ENCODE measurements at regions not wholly inside any gene's neighbourhood (a gene's known extent, or its start where the extent isn't known, plus 50 kb on each side); places are given as distances from the start of the nearest gene placed in this dataset.
A peak's percentile ranks its signal among the peaks of the same experiment; 100 is the strongest.

DNA sequence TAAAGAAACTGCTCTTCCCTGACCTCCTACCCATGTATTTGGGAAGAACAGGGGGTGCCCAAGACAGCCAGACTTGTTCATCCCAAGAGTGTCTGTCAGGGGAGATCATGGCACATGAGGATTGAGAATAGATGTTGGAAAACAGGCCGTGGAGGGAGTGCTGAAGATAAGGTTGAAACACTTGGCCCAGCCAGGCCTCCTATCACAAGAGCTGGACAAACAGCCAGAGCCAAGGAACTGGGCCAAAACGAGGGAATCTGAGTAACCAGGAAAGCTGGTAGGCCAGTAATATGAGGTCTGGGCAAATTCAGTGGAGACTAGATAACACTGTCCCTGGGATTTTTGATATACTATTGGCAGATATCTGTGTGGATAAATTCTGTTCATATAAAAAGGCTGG, 161.7 kb downstream of the TMX1 start:
- peak; percentile 28 for DNase-seq (ENCODE audit: low read depth)
- no peak overlapping the region for H3K4me3 ChIP-seq (ENCODE audit: control insufficient read depth, low read depth, low read length)

DNA sequence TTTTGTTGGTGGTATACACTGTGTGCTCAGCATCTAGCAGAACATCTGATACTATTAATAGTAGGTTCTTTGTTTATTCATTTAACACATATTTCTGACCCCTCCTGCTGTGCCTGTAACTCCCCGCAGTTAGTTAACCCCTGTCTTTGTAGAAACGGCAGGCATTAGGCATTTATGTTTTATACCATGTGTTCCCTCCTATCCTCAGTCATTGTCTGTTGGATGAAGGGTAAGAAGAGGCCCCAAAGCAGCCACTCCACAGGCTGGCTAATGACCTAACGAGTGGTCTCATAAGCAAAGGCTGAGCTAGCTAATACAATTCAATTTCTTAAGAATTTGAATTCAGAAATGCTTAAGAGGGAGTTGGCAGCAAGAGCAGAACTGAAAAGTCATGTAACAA, 170.8 kb downstream of the TMX1 start:
- no peak overlapping the region for H3K4me3 ChIP-seq (ENCODE audit: control insufficient read depth, low read depth, low read length)
- DNase-seq (ENCODE audit: low read depth), result no peak
- TF ChIP-seq, protein P1, sequence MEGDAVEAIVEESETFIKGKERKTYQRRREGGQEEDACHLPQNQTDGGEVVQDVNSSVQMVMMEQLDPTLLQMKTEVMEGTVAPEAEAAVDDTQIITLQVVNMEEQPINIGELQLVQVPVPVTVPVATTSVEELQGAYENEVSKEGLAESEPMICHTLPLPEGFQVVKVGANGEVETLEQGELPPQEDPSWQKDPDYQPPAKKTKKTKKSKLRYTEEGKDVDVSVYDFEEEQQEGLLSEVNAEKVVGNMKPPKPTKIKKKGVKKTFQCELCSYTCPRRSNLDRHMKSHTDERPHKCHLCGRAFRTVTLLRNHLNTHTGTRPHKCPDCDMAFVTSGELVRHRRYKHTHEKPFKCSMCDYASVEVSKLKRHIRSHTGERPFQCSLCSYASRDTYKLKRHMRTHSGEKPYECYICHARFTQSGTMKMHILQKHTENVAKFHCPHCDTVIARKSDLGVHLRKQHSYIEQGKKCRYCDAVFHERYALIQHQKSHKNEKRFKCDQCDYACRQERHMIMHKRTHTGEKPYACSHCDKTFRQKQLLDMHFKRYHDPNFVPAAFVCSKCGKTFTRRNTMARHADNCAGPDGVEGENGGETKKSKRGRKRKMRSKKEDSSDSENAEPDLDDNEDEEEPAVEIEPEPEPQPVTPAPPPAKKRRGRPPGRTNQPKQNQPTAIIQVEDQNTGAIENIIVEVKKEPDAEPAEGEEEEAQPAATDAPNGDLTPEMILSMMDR (conservative IDR thresholded peaks at IDR 0.05; ENCODE audit: control insufficient read depth, insufficient read depth, low read depth, low read length), result no peak

More for the DNA sequence above, 161.7 kb downstream of the TMX1 start:
- TF ChIP-seq, protein P1 (conservative IDR thresholded peaks at IDR 0.05; ENCODE audit: control insufficient read depth, insufficient read depth, low read depth, low read length), result no peak

DNA sequence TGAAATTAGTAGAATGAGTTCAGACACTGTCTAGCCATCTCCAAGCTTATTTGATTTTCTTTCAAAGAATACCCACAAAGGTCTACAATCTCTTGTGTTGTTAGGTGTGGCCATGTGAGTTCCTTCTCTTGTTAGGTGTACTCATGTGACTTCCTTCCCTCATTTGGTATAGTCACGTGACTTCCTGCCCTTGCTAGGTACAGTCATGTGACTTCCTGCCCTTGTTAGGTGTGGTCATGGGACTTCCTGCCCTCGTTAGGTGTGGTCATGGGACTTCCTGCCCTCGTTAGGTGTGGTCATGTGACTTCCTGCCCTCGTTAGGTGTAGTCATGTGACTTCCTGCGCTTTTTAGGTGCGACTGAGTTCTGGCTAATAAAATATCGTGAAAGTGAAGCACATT, 179.6 kb downstream of the TMX1 start:
- no peak overlapping the region for H3K4me3 ChIP-seq (ENCODE audit: control insufficient read depth, low read depth, low read length)
- no peak for DNase-seq (ENCODE audit: low read depth)
- TF ChIP-seq, protein P1 (conservative IDR thresholded peaks at IDR 0.05; ENCODE audit: control insufficient read depth, insufficient read depth, low read depth, low read length), result no peak

DNA sequence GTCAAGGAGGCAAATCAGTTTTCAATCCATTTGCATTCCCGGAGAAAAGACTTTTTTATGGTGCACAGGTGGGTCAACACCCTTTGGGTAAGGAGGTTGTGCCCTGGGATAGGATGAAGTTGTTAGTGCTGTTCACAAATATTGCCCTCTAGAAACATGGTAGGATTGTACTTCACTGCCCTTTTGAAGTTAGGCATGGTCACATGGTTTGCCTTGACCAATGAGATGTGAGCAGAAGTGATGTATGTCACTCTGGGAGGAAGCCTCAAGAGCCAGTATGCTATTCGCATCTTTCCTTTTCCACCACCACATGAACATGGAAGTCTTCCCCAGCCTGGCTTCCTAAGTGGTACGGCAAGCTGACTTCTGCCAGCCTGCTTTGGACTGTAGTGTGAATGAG, 182.7 kb downstream of the TMX1 start:
- H3K4me3 ChIP-seq (ENCODE audit: control insufficient read depth, low read depth, low read length), result no peak overlapping the region
- TF ChIP-seq, protein P1 (conservative IDR thresholded peaks at IDR 0.05; ENCODE audit: control insufficient read depth, insufficient read depth, low read depth, low read length), result no peak
- DNase-seq (ENCODE audit: low read depth), result no peak

DNA sequence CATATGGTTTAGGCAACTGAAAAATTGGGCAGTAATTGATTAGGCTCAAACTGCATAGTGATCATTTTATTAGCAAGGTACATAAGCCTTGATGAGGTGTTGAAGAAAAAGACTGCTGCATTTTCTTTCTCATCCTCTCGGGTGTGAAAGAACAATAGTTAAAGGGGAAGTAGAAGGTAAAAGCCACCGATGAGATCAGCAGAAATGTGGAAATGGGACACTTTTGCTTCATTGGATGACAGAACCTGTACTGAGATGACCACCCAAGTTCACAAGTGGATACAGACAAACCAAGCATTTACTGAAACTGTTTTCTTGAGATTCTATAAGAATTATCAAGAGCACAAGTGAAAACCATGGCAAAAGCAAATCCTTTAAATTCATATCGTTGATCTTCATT, 184.0 kb downstream of the TMX1 start:
- TF ChIP-seq, protein P1 (conservative IDR thresholded peaks at IDR 0.05; ENCODE audit: control insufficient read depth, insufficient read depth, low read depth, low read length), result no peak
- H3K4me3 ChIP-seq (ENCODE audit: control insufficient read depth, low read depth, low read length), result no peak overlapping the region
- no peak for DNase-seq (ENCODE audit: low read depth)

DNA sequence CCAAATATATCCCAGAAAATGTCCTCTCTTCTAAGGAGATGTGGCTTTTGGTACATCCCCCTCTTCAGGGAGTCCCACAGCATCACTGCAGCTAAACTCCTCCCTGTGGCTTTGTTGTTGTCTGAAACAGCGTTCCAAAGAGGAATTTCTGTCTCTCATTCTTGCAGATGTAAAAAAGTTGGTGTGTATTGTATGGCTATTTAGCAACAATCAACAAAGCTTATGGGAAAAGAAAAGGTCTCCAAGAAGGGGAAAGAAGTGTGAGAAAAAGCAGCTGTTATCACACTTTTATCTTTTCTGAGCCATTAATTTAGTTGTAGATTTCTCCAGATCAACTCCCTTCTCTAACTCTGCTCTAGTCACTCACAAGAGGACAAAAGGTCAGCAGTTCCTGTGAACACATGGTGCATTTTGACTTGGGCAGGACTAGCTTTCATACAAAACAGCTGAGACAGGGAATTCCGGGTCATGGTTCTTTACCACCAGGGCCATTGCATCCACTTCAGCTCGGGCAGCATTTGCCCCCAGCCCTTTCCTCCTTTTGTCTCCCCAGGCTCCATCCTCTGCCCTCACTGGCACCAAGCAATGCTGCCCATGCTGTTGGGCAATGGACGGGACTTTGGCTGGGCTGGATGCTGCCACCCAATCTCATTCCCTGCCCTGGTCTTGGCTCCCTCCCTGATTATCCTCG, 184.7 kb downstream of the TMX1 start:
- TF ChIP-seq, protein P1 (conservative IDR thresholded peaks at IDR 0.05; ENCODE audit: control insufficient read depth, insufficient read depth, low read depth, low read length), result no peak
- peak; percentile 82 for DNase-seq (ENCODE audit: low read depth)
- no peak overlapping the region for H3K4me3 ChIP-seq (ENCODE audit: control insufficient read depth, low read depth, low read length)

DNA sequence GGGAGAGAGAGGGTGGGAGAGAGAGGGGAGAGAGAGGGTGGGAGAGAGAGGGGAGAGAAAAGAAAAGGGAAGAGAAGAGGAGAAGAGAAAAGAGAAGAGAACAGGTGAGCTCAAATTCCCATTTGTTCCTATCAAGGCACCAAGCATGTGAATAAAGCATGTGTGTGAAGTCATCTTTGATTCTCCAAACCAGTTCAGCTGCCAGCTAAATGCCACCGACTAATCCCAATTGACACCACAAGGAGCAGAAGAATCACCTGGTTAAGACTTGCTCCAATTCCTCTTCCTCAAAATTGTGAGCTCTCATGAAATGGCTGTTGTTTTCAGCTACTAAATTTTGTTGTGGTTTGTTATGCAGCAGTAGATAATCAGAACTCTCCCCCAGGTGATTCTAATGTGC, 188.9 kb downstream of the TMX1 start:
- no peak for DNase-seq (ENCODE audit: low read depth)
- no peak overlapping the region for H3K4me3 ChIP-seq (ENCODE audit: control insufficient read depth, low read depth, low read length)
- TF ChIP-seq, protein P1 (conservative IDR thresholded peaks at IDR 0.05; ENCODE audit: control insufficient read depth, insufficient read depth, low read depth, low read length), result no peak
